ENCODE measurements at regions not wholly inside any gene's neighbourhood (a gene's known extent, or its start where the extent isn't known, plus 50 kb on each side); places are given as distances from the start of the nearest gene placed in this dataset.

GRCh38 chr16:61277849-61278248 is 758.4 kb downstream of the CDH8 start:
- Histone ChIP-seq H3K27ac (no peak overlapping the region), H3K4me1 (no peaks in the 10 kb centered on the region), H3K4me3 (no peak overlapping the region), H3K36me3 (no peaks in the 10 kb centered on the region), H3K27me3 (no peaks in the 10 kb centered on the region), H3K9me3 (no peaks in the 10 kb centered on the region)
- no peak for DNase-seq (ENCODE audit: low spot score in 2 of 2)
- WGBS, result 70% methylated on average over 2 of the region's 2 CpGs
- TF ChIP-seq POLR2A (IDR thresholded peaks at IDR 0.05) (no peak), POLR2AphosphoS5 (IDR thresholded peaks at IDR 0.05) (no peak), CTCF (IDR thresholded peaks at IDR 0.05) (no peak), EP300 (IDR thresholded peaks at IDR 0.05) (no peak)

GRCh38 chr16:61274211-61274610 is 762.0 kb downstream of the CDH8 start:
- TF ChIP-seq CTCF (IDR thresholded peaks at IDR 0.05) (no peak), POLR2A (IDR thresholded peaks at IDR 0.05) (no peak), EP300 (IDR thresholded peaks at IDR 0.05) (no peak), POLR2AphosphoS5 (IDR thresholded peaks at IDR 0.05) (no peak)
- H3K9me3 ChIP-seq, result no peaks in the 10 kb centered on the region
- no peak for DNase-seq (ENCODE audit: low spot score in 2 of 2)
- H3K4me3 ChIP-seq, result no peak overlapping the region
- no peak overlapping the region for H3K27ac ChIP-seq
- no peaks in the 10 kb centered on the region for H3K36me3 ChIP-seq
- no peaks in the 10 kb centered on the region for H3K27me3 ChIP-seq
- 90% methylated on average over 5 of the region's 5 CpGs for WGBS
- H3K4me1 ChIP-seq, result no peaks in the 10 kb centered on the region

- Histone ChIP-seq H3K4me1 (no peaks in the 10 kb centered on the region), H3K27ac (no peak overlapping the region), H3K9me3 (no peaks in the 10 kb centered on the region), H3K36me3 (no peaks in the 10 kb centered on the region), H3K27me3 (no peaks in the 10 kb centered on the region), H3K4me3 (no peak overlapping the region)
- no peak for DNase-seq (ENCODE audit: low spot score in 2 of 2)
- TF ChIP-seq EP300 (IDR thresholded peaks at IDR 0.05) (no peak), POLR2AphosphoS5 (IDR thresholded peaks at IDR 0.05) (no peak), CTCF (IDR thresholded peaks at IDR 0.05) (no peak), POLR2A (IDR thresholded peaks at IDR 0.05) (no peak)
These were observed 765.5 kb downstream of the CDH8 start for GRCh38 chr16:61270726-61271125.

- DNase-seq (ENCODE audit: low spot score in 2 of 2), result no peak
- no peaks in the 10 kb centered on the region for H3K27me3 ChIP-seq
- H3K9me3 ChIP-seq, result no peaks in the 10 kb centered on the region
- H3K36me3 ChIP-seq, result no peaks in the 10 kb centered on the region
- H3K4me3 ChIP-seq, result no peak overlapping the region
- no peak overlapping the region for H3K27ac ChIP-seq
- TF ChIP-seq EP300 (IDR thresholded peaks at IDR 0.05), result no peak
- TF ChIP-seq CTCF (IDR thresholded peaks at IDR 0.05), result no peak
- no peak for TF ChIP-seq POLR2AphosphoS5 (IDR thresholded peaks at IDR 0.05)
- no peak for TF ChIP-seq POLR2A (IDR thresholded peaks at IDR 0.05)
- WGBS, result 54% methylated on average over 1 of the region's 1 CpG
- no peaks in the 10 kb centered on the region for H3K4me1 ChIP-seq
These were observed 772.8 kb downstream of the CDH8 start for GRCh38 chr16:61263400-61263799.

- Histone ChIP-seq H3K4me1 (no peaks in the 10 kb centered on the region), H3K27ac (no peak overlapping the region), H3K4me3 (no peak overlapping the region), H3K36me3 (no peaks in the 10 kb centered on the region), H3K27me3 (no peaks in the 10 kb centered on the region), H3K9me3 (no peaks in the 10 kb centered on the region)
- 90% methylated on average over 3 of the region's 3 CpGs for WGBS
- no peak for DNase-seq (ENCODE audit: low spot score in 2 of 2)
- TF ChIP-seq POLR2AphosphoS5 (IDR thresholded peaks at IDR 0.05) (no peak), POLR2A (IDR thresholded peaks at IDR 0.05) (no peak), CTCF (IDR thresholded peaks at IDR 0.05) (no peak), EP300 (IDR thresholded peaks at IDR 0.05) (no peak)
These were observed 774.9 kb downstream of the CDH8 start for GRCh38 chr16:61261315-61261714.
